HFF-Myc (cell line): ENCODE measurements at regions not wholly inside any gene's neighbourhood (a gene's known extent, or its start where the extent isn't known, plus 50 kb on each side); places are given as distances from the start of the nearest gene placed in this dataset.

Experiments
- DNase-seq: peaks from one replicate; pipeline ENCODE4 v3.0.0-alpha.2; 2011; ENCODE audit warnings: low read depth; ENCODE audit errors: extremely low read depth
- H3K4me3 ChIP-seq: replicated peaks from 2 replicates; pipeline ENCODE4 v1.5.1; 2011; ENCODE audit warnings: low read depth, mild to moderate bottlenecking, control low read depth, low read length
- CTCF ChIP-seq: IDR thresholded peaks from 2 replicates; pipeline ENCODE4 v1.5.1; 2012; ENCODE audit warnings: mild to moderate bottlenecking, low read depth, low read length, control low read depth; ENCODE audit errors: missing control alignments

DNA sequence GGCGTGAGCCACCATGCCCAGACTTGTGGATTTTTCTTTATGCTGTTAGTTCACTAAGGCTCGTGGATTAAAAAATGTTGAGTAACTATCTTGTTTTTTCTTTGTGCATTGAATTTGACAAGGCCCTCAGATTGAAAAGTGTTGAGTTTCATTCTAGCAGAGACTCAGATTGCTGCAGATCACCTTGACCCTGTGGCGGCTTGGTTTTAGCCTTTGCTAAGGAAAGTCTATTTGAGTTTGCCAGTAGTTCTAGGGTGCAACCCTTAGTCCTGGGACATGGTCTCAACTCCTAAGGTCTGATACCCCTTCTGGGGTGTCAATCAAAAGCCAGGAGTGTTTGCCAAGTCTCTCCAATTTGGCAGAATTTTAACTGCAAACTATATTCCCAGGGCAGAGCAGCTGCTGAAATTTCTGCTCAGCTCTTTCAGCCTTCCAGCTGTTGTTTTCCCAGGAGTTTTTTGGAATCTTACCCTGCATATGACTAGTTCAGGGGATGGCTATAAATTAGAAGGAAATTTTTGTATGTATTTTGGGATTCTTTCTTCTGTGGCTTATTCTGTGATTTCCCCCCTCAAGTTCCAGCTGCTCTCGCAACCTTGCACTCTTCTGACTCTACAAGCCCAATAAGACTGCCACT is 84.3 kb upstream of the HAND1 start:
- H3K4me3 ChIP-seq: no peak overlapping the region
- DNase-seq: no peak

GRCh38 chr5:154559398-154560276 is 81.6 kb upstream of the HAND1 start:
- no peak for TF ChIP-seq CTCF
- no peak for DNase-seq
- H3K4me3 ChIP-seq: no peak overlapping the region

More for the DNA sequence above, 84.3 kb upstream of the HAND1 start:
- TF ChIP-seq CTCF: no peak

DNA sequence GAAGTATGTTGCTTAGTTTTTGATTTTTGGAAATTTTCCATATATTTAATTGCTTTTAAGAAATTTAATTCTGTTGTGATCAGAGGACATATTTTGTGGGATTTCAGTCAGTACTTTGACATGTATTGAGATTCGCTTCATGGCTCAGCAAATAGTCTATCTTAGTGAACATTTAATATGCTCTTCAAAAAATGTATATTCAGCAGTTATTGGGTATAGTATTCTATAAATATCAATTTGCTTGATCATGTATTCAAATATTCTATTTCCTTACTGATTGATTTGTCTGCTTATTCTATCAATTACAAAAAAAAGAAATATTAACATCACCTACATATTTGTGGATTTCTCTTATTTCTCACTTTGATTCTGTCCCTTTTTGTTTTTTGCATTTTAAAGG is 79.5 kb upstream of the HAND1 start:
- DNase-seq: no peak
- TF ChIP-seq CTCF: no peak
- H3K4me3 ChIP-seq: no peak overlapping the region

DNA sequence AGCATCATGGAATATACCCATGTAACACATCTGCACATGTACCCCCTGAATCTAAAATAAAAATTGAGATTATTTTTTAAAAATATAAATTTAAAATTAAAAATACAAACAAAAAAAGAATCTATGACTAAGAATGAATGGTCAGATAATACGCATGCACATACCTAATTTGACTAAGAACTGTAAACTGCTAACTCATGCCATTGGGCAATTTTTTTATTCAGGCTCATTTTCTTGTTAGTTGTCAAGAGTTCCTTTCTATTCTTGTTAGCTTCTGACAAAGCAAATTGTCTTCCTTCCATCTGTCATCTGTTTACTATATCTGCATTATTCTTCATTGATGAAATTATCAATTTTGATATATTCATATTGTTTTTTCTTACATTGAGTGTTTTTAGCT is 69.5 kb upstream of the HAND1 start:
- H3K4me3 ChIP-seq: no peak overlapping the region
- TF ChIP-seq CTCF: no peak
- no peak for DNase-seq

- no peak overlapping the region for H3K4me3 ChIP-seq
- no peak for TF ChIP-seq CTCF
- no peak for DNase-seq
Observed at GRCh38 chr5:154546719-154547118, 68.7 kb upstream of the HAND1 start.

DNA sequence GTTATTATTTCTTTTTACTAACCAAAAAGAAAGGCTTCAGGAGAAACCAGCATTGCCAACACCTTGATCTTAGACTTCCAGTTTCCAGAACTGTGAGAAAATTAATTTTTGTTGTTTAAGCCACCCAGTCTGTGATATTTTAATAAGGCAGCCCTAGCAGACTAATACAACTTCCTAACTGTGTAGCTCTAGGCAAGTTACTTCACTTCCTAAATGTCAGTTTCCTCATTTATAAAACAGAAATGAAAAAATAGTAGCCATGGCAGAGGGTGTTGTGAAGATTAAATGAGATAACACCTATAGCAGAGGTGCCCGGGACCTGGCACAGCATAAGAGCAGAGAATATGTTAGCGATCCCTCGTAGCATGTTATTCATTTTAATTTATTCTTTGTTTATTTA is 66.6 kb upstream of the HAND1 start:
- H3K4me3 ChIP-seq: no peak overlapping the region
- DNase-seq: no peak
- TF ChIP-seq CTCF: no peak
